ENCODE measurements at regions not wholly inside any gene's neighbourhood (a gene's known extent, or its start where the extent isn't known, plus 50 kb on each side); places are given as distances from the start of the nearest gene placed in this dataset.
"Not testable (repeated sequence)": the region's sequence is repeated elsewhere in the genome, so short reads cannot be mapped to it uniquely, and the experiment has no call there.

DNA sequence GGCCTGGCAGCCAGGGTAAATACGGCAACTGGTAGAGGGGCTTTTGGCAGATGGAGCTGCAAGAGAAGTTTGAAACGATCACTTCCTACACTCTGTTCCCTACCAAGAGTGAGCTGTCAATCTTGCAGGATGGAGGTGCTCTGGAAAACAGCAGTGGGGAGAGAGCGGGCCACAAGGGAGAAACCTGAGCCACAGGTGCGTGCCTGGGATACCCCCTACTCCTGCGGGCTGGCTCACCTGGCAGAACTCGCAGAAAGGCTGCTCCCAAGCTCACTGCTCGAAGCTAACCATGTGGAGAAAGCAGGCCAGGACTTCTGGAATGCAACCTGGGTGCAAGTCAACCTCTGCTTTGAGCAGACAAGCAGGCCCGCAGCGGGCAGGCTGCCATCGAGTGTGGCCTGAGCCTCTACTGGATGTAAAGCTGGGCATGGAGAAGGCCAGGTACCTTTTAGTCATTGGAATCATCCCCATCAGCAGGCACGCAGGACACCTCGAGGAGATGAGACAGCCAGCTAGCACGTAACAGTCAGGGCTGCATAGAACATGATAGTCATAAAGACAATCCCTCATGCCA, 256.8 kb downstream of the BCL2L11 start:
- DNase-seq (ENCODE audit: low read depth, low spot score); H3K4me1 ChIP-seq (ENCODE audit: control insufficient read depth, extremely low read depth, insufficient read depth, low read length); H2AFZ ChIP-seq (ENCODE audit: low read depth, low read length); dilution Hi-C loops (cut with MboI; ENCODE audit: extremely low pct_ligation_motif_present, low sequenced_read_pairs); intact Hi-C loops (cut with micrococcal nuclease); H3K9me1 ChIP-seq (replicated peaks; ENCODE audit: control insufficient read depth, extremely low read depth, insufficient read depth, low read length); BruUV-seq (replicated peaks); FAIRE-seq; H3K36me3 ChIP-seq (ENCODE audit: control insufficient read depth in 2 of 2, extremely low read depth in 1 of 2, insufficient read depth in 2 of 2, low read length in 2 of 2); CTCF ChIA-PET; H3K27ac ChIP-seq (ENCODE audit: insufficient read depth, low read depth, low read length); H3K79me2 ChIP-seq (ENCODE audit: control insufficient read depth, insufficient read depth, low read length); POLR2A ChIA-PET; H3K4me3 ChIP-seq (replicated peaks in 1 of 3; ENCODE audit: insufficient read depth in 1 of 3, low read depth in 1 of 3, low read length in 3 of 3); H3K9me3 ChIP-seq (replicated peaks; ENCODE audit: control insufficient read depth, insufficient read depth, low read length); H3K27me3 ChIP-seq (ENCODE audit: control insufficient read depth in 2 of 2, insufficient read depth in 2 of 2, low read length in 2 of 2); H3K4me2 ChIP-seq (ENCODE audit: insufficient read depth, low read length); H3K9ac ChIP-seq (replicated peaks; ENCODE audit: extremely low read depth, insufficient read depth, low read length); H4K20me1 ChIP-seq (replicated peaks; ENCODE audit: control insufficient read depth, extremely low read depth, insufficient read depth, low read length): not testable (repeated sequence)

DNA sequence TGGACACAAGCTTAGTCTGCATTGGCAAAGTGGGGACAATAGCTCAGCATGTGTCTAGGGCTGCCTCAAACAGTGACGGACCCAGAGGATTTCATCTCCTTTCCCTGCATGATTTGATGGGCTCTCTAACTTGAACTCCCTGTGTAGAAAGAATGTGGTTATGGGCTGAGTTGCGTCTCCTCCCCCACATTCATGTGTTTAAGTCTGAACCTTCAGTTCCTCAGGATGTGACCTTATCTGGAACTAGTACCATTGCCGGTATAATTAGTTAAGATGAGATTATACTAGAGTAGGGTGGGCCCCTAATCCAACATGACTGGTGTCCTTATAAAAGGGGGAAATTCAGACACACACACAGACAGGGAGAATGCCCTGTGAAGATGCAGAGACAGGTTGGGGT, 257.6 kb downstream of the BCL2L11 start:
- DNase-seq (ENCODE audit: low read depth, low spot score); H3K36me3 ChIP-seq (ENCODE audit: control insufficient read depth in 2 of 2, extremely low read depth in 1 of 2, insufficient read depth in 2 of 2, low read length in 2 of 2); FAIRE-seq; H3K4me2 ChIP-seq (ENCODE audit: insufficient read depth, low read length); CTCF ChIA-PET; H3K27me3 ChIP-seq (ENCODE audit: control insufficient read depth in 2 of 2, insufficient read depth in 2 of 2, low read length in 2 of 2); BruUV-seq (replicated peaks); dilution Hi-C loops (cut with MboI; ENCODE audit: extremely low pct_ligation_motif_present, low sequenced_read_pairs); POLR2A ChIA-PET; H3K4me1 ChIP-seq (ENCODE audit: control insufficient read depth, extremely low read depth, insufficient read depth, low read length); H3K4me3 ChIP-seq (replicated peaks in 1 of 3; ENCODE audit: insufficient read depth in 1 of 3, low read depth in 1 of 3, low read length in 3 of 3); intact Hi-C loops (cut with micrococcal nuclease); H3K9me3 ChIP-seq (replicated peaks; ENCODE audit: control insufficient read depth, insufficient read depth, low read length); H3K27ac ChIP-seq (ENCODE audit: insufficient read depth, low read depth, low read length); H3K9me1 ChIP-seq (replicated peaks; ENCODE audit: control insufficient read depth, extremely low read depth, insufficient read depth, low read length); H2AFZ ChIP-seq (ENCODE audit: low read depth, low read length); H4K20me1 ChIP-seq (replicated peaks; ENCODE audit: control insufficient read depth, extremely low read depth, insufficient read depth, low read length); H3K79me2 ChIP-seq (ENCODE audit: control insufficient read depth, insufficient read depth, low read length); H3K9ac ChIP-seq (replicated peaks; ENCODE audit: extremely low read depth, insufficient read depth, low read length): not testable (repeated sequence)

DNA sequence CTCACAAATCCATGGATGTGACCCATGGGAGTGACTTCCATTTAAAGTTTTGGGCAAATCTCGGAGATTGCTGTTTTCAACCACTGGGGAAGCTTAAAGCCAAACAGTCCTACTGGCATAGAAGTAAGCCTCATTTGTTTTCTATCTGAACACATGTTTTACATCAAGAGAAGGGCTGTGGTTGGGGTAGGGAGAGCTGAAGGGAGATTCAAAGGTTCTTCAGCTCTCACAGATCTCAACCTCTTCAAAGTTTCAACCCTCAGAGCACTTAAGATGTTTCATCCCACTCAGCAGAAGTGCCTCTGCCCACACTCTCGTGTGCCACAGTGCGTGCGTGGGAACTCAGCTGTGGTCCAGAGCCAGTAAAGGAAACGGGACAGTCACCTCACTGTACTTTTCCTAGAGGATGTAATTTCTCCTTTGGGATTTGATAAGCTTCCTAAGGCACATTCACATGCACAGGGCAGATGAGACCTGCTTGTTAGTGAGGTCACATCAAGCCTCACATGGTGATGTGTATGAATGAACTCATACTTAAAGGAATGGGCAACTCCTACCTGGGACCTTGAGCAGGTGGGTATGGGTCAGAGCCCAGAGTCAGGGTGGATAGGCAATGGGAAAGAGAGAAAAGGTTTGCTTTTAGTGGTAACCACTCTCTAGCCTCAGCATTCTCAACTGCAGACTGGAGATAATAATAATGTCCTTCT, 260.2 kb downstream of the BCL2L11 start:
- H3K79me2 ChIP-seq (ENCODE audit: control insufficient read depth, insufficient read depth, low read length); intact Hi-C loops (cut with micrococcal nuclease); H2AFZ ChIP-seq (ENCODE audit: low read depth, low read length); H3K4me2 ChIP-seq (ENCODE audit: insufficient read depth, low read length); BruUV-seq (replicated peaks); FAIRE-seq; CTCF ChIA-PET; H3K4me1 ChIP-seq (ENCODE audit: control insufficient read depth, extremely low read depth, insufficient read depth, low read length); H3K9me3 ChIP-seq (replicated peaks; ENCODE audit: control insufficient read depth, insufficient read depth, low read length); H3K9ac ChIP-seq (replicated peaks; ENCODE audit: extremely low read depth, insufficient read depth, low read length); H3K4me3 ChIP-seq (replicated peaks in 1 of 3; ENCODE audit: insufficient read depth in 1 of 3, low read depth in 1 of 3, low read length in 3 of 3); H4K20me1 ChIP-seq (replicated peaks; ENCODE audit: control insufficient read depth, extremely low read depth, insufficient read depth, low read length); H3K36me3 ChIP-seq (ENCODE audit: control insufficient read depth in 2 of 2, extremely low read depth in 1 of 2, insufficient read depth in 2 of 2, low read length in 2 of 2); DNase-seq (ENCODE audit: low read depth, low spot score); dilution Hi-C loops (cut with MboI; ENCODE audit: extremely low pct_ligation_motif_present, low sequenced_read_pairs); H3K9me1 ChIP-seq (replicated peaks; ENCODE audit: control insufficient read depth, extremely low read depth, insufficient read depth, low read length); H3K27ac ChIP-seq (ENCODE audit: insufficient read depth, low read depth, low read length); POLR2A ChIA-PET; H3K27me3 ChIP-seq (ENCODE audit: control insufficient read depth in 2 of 2, insufficient read depth in 2 of 2, low read length in 2 of 2): not testable (repeated sequence)

DNA sequence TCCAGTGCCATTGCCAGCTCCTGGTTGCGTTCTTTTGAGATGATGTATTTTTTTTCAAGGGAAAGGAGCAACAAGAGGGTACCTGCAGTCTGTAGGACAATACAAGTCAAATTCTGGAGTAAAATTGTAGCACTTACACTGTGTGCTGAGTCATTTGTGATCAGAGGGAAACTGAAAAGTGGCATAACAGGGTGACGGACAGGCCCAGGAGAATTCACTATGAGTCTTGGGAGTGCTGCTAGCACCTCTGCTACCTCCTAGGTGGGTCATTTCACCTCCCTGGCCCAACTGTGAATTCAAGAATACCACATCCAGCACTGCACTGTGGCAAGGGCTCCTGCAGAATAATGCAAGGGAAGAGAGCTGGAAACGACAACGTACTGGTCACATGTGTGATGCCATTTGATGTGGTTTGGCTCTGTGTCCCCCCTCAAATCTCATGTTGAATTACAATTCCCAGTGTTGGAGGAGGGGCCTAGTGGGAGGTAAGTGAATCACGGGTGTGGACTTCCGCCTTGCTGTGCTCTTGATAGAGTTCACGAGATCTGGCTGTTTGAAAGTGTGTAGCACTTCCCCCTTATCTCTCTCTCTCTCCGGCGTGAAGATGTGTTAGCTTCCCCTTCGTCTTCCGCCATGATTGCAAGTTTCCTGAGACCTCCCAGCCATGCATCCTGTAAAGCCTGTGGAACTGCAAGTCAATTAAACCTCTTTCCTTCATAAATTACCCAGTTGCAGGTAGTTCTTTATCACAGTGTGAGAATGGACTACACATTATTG, 261.0 kb downstream of the BCL2L11 start:
- intact Hi-C loops (cut with micrococcal nuclease); dilution Hi-C loops (cut with MboI; ENCODE audit: extremely low pct_ligation_motif_present, low sequenced_read_pairs); H3K4me3 ChIP-seq (replicated peaks in 1 of 3; ENCODE audit: insufficient read depth in 1 of 3, low read depth in 1 of 3, low read length in 3 of 3); BruUV-seq (replicated peaks); H3K27ac ChIP-seq (ENCODE audit: insufficient read depth, low read depth, low read length); CTCF ChIA-PET; H3K4me1 ChIP-seq (ENCODE audit: control insufficient read depth, extremely low read depth, insufficient read depth, low read length); H3K9me1 ChIP-seq (replicated peaks; ENCODE audit: control insufficient read depth, extremely low read depth, insufficient read depth, low read length); H3K9ac ChIP-seq (replicated peaks; ENCODE audit: extremely low read depth, insufficient read depth, low read length); POLR2A ChIA-PET; H3K4me2 ChIP-seq (ENCODE audit: insufficient read depth, low read length); H3K36me3 ChIP-seq (ENCODE audit: control insufficient read depth in 2 of 2, extremely low read depth in 1 of 2, insufficient read depth in 2 of 2, low read length in 2 of 2); FAIRE-seq; H3K79me2 ChIP-seq (ENCODE audit: control insufficient read depth, insufficient read depth, low read length); H2AFZ ChIP-seq (ENCODE audit: low read depth, low read length); H3K9me3 ChIP-seq (replicated peaks; ENCODE audit: control insufficient read depth, insufficient read depth, low read length); H3K27me3 ChIP-seq (ENCODE audit: control insufficient read depth in 2 of 2, insufficient read depth in 2 of 2, low read length in 2 of 2); DNase-seq (ENCODE audit: low read depth, low spot score); H4K20me1 ChIP-seq (replicated peaks; ENCODE audit: control insufficient read depth, extremely low read depth, insufficient read depth, low read length): not testable (repeated sequence)
